ENCODE measurements at regions not wholly inside any gene's neighbourhood (a gene's known extent, or its start where the extent isn't known, plus 50 kb on each side); places are given as distances from the start of the nearest gene placed in this dataset.
"Not testable (repeated sequence)": the region's sequence is repeated elsewhere in the genome, so short reads cannot be mapped to it uniquely, and the experiment has no call there.

DNA sequence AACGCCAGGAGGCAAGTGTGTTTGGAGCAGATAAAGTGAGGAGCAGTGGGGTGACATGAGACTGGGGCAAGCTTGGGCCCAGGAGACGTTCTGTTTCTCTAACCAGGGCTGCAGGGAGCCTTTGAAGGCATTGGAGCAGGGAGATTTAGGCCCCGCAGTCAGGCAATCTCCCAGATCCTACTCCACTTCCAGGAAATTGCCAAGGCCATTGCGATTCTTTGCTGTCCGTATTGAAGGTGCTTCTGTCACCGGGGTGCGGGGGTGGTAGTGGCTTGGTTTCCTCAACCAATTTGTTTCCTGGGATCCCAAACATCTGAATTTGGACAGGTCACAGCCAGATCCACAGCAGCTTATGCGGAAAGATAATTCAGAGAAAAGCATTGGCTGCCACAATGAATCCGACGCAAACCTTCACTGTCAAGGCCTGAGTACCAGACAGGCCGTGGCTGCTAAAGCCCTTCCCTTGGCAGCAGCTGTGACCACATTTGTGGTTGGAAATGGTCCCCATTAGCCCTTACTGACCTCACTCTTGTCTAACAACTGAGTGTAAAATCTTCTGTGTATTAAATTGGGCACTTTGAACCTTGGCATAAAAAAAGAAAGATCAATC, 385.6 kb downstream of the PTPRU start:
- DNase-seq: no peak

DNA sequence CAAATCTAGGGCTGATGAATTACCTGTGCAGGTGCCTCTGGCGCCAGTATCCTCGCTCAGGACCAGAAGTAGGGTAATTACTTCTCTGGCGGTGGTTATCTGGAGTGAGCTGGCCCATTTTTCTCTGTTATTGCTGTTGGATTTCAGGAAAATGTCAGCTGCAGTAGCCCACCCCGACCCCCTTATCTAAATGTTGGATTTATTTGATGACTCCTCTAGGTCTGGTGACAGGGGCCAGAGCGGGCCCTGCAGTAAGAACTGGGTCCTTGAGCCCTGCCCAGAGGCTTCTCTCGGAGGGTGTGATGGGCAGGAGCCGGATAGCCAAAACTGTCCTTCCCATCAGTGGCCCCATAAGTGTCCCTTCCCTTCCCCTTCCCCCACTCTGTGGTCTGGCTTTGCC, 384.3 kb downstream of the PTPRU start:
- DNase-seq: no peak

DNA sequence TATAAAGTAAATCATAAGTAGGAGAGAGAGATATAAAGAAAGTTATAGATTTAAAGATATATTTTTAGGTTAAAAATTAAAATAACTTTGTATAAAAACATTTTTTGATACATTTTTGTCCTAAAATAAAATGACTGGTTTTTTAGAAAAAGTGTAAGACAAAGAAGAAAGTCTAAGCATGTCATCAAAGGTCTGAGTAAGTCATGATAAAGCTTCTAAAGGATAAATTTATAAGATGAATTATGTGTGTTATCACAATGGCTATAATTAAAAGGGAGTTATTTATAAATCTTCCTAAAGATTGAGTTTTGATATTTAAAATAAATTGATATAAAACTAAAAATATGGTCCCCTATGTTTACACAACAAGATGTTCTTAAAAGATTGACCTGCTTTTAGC, 370.9 kb downstream of the PTPRU start:
- no peak for DNase-seq

DNA sequence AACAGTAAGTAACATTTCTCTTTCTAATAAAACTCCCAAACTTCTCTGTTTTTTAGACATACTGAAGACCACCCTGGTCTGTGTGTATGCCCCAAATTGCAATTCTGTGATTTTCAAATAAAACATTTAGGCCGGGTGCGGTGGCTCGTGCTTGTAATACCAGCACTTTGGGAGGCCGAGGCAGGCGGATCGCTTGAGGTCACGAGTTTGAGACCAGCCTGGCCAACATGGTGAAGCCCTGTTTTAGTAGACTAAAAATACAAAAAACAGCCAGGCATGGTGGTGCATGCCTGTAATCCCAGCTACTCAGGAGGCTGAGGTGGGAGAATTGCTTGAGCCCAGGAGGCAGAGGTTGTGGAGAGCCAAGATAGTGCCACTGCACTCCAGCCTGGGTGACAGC, 368.5 kb downstream of the PTPRU start:
- DNase-seq: not testable (repeated sequence)

DNA sequence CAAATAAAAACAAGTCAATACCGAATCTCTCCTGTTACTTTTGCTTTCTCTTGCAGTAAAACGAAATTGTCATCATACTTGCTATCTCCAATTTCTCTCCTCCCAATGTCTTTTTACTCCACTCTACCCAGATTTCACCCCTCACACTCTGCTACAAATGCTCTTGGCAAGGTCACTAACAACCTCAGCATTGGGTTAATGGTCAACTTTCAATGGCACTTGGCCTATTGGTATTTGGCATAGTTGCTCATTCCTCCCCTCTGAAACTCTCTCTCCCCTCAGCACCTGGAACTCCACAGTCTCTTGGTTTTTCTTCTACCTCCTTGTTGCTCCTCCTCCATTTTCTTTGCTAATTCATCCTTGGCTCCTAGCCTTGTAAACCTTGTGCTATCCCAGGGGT, 367.3 kb downstream of the PTPRU start:
- no peak for DNase-seq

DNA sequence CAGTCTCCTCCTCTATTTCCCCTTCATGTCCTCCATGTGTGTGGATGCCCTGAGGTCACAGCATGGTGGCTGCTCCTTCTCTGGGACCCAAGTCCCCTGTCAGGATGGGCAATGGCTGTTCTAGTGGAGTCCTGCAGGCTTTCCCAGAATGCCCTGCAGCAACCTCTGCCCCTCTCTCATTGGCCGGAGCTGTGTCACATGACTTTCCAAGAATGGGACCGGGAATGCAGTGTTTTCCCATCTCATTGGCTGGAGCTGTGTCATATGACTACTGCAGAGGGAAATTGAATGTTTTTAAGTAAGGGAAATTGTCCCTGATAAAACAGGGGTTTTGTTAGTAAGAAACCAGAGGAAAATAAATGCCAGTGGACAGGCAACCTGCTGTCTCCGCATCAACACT, 365.9 kb downstream of the PTPRU start:
- no peak for DNase-seq

DNA sequence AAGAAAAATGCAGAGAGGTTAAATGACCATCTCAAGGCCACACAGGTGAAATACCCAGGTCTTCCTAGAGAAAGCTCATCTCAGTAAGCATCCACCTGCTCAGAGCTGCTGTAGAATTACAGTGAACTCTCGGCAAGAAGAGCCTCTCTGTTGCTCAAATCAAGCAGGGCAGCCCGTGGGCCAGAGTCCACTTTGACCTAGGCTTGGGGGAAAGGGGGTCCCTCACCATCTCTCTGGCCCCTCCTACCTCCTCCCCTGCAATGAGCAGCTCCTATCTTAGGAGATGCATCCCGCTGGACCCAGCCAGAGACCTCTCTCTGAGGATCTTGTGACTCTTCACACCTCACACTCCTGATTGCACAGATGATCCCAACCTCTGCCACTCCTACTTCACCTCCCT, 364.7 kb downstream of the PTPRU start:
- DNase-seq: no peak

DNA sequence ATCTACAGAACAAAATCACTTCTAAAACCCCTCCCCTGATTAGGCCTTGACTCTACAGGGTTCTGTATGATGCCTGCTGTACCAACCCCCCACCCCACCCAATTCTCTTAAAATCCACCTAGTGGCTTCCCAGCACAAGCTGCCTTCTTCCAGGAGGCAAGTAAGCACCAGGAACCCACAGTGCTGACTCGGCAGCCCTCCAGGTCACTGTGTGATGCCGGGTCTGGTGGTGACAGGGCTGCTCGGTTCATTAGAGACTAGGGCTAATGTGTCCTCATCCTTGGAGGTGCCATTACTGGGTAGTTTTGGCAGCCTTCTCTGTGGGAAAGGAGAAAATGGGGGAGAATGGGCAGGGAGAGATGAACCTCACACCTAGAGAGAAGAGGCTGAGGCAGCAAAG, 363.5 kb downstream of the PTPRU start:
- DNase-seq: no peak

DNA sequence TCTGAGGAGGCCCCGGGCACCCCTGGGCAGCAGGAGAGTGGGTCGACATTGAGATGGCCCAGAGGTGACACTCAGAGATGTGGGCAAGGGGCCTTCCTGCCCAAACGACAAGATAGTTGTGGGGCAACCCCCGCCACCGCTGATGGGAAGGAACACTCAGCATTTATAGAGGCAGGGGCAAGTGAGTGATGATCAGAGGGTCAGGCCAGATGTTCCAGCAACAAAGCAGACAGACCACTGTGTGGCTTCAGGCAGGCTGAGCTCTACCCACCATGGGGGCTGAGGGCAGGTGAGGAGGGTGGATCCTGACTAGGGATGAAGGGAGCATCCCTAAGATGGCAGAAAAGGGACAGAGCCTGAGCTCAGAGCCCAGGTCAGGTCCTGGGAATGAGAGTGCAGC, 362.7 kb downstream of the PTPRU start:
- DNase-seq: no peak

DNA sequence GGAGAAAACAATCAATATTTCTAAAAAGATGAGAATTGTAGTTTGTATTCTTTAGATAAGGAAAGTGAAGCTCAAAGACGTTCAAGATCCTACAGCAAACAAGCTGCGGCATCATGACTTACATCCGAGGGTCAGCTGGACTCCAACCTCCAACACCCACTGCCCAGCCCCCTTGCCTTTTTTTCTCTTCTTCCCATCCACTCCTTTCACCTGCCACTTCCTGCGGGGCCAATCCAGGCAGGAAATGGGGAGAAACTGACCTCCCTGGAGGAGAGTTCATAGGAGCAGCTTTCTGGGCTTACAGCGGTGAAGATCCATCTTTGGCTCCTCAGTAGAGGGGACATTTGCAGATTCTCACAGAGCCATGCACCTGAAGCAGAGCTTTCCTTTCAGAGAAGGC, 361.5 kb downstream of the PTPRU start:
- DNase-seq: no peak

DNA sequence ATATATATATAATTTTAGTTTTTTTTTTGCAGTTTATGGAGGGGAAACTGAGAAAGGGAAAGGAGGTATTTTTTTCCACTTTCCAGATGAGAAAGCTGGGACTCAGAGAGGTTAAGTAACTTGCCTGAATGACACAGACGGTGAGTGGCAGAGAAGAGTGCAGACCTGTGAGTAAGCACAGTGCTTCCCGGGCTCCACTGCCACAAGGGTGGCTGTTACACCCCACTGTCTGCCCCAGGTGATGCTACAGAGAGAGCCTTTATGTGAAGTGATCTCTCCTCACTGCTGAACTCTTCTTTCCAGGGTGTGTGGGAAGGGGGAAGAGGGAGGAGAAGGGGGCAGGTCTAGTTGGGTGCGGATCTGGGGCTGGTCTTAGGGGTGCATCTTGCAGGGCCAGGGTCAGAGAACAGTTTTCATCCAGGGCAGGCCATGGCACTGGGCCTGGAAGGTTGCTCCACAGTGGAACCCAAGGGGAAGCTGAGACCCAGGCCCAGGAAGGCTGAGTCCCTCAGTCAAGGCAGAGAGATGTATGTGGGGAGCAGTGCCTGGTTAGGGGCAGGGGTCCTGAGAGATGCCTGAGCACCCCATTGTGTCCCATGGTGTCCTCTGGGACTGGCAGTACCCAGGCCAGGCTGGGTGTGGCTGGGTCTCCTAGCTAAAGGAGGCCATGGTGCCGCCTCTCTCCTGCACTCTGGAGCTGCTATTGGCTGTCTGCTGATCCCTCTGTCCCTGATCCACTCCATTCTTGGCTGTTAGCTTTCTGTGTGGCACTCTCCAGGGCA, 357.5 kb downstream of the PTPRU start:
- DNase-seq: no peak

DNA sequence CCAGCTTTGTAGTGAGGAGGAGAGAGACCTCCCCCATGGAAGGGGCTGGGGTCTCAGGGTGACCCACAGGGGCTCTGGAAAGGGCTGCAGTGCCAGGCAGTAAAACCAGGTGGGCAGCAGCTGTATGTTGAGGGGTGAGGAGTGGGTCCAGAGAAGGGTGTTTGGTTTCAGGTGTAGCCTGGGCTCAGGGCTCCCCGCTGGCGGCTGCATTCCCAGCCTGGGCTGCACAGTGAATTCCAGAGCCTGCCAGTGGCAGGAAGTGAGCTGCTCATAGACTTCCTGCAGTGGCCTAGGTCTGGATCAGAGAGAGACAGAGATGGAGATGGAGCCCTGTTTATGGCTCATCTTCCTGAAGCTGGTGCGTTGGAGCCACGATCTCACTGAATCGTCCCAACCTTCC, 356.4 kb downstream of the PTPRU start:
- DNase-seq: no peak

DNA sequence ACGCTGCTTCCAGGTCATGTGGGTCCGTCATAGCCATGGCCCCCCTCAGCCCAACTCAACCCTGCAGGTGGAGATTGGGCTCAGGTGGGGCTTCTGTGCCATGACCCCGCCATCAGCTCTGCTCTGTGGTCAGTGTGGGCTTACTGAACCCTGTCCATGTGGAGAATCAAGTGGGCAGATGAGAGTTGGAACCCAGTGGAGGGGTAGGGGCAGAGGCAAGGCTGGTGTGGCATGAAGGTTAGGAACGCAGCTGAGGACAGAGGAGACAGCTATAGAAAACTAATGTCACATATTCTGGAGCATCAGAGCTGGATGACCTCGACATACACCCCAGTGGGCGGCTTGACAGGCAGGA, 355.9 kb downstream of the PTPRU start:
- no peak for DNase-seq

DNA sequence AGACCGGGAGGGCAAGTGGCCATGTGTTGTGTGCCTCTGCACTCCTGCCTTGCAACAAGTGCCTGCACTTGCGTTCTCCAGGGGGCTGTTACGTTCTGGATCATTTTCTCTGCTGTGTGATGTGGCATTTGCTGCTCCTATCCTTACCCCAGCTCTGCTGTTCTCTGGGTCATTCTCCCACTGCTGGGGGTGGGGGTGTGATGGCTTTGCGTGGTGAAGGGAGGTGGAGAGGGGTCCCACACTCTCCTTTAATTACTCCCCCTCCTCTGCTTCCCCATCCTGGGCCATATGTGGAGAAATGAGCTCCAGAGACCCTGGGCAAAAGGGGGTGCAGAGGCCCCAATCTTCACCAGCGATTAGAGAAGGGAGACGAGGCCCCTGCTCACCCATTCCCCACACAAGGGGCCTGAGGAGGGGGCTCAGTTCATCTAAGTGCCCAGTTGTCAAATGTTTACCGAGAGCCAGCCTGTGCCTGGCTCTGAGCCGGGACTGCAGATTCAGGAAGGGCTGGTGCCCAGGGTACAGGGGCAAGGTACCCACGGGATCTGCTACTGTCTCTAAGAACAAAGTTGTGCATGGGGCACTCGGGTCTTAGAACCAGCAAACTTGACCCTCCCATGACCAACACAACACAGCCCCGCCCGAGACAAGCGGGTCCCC, 355.4 kb downstream of the PTPRU start:
- no peak for DNase-seq

DNA sequence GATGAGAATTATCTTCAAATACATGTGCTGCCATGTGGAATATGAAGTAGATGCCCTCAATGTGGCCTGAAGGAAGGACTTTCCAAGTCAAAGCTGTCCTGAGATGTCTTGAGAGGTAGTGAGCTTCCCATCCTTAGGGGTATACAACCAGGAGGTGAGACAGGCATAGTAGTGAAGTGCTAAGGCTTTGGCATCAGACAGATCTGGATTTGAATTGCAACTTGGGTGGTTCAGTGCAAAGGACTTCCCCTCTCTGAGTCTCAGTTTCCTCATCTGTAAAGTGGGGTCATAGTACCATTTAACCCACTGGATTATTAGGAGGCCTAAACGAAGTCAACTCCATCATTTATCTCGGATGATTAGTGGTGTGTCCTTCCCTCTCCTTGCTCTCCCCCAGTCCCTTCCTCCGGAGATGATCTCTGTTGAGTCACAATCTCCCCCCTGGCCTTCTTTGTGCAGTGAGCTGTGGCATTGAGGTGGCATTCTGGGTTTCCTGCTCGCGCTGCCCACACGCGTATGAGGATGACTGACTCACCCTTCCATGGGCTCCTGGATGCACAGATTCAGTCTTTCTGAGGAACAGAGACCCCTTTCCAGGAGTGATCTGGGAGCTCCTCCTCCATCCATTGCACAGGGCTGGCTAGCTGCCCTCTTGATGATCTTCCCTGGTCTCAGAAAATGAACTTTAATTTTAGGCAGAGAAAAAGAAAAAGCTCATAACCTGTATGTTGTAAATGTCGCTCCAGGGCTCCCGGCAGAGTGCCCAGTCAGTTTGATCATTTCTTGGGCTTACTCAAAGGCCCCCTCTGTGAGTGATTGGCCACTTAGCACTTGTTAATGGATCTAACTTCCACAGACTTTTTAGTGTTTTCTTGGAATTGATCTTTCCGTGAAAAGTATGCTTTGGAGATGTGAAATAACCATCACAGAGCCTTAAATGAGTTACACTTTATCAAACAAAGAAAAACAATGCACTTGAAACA, 354.6 kb downstream of the PTPRU start:
- DNase-seq: no peak

DNA sequence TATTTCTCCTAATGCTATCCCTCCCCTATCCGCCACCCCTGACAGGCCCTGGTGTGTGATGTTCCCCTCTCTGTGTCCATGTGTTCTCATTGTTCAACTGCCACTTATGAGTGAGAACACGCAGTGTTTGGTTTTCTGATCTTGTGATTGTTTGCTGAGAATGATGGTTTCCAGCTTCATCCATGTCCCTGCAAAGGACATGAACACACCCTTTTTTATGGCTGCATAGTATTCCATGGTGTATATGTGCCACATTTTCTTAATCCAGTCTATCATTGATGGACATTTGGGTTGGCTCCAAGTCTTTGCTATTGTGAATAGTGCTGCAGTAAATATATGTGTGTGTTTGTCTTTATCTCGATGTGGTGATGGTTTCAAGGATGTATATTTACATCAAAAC, 353.4 kb downstream of the PTPRU start:
- not testable (repeated sequence) for DNase-seq

DNA sequence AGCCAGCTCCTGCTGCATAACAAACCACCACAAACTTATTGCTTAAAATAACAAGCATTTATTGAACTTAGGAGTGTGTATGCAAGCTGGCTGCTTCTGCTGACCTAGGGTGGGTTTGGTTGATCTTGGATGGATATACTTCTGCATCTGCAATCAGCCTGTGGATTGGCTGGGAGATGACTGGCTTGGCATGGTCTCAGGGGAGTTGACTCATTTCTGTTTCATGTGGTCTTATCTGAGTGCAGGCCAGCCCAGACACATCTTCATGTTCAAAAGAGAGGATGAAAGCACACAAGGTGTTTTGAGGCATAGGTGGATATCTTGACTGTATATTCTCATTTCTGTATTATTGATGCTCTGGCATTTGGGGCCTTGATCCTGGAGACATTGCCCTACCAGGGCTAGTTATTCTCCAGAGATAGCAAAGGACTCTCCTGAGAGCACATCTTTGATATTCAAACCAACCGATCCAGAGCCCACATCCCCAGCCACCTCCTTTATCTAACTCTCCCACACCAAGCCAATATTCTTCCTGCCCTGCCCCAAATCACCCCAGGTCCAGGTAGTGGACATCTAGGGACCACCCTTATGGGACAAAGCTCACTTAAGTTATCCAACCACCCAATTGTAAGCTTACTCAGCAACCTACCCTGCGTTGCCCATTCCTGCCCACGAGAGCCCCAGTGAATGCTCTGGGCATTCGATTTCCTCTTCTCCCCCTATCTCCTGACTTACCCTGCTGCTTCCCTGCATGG, 350.8 kb downstream of the PTPRU start:
- DNase-seq: no peak

DNA sequence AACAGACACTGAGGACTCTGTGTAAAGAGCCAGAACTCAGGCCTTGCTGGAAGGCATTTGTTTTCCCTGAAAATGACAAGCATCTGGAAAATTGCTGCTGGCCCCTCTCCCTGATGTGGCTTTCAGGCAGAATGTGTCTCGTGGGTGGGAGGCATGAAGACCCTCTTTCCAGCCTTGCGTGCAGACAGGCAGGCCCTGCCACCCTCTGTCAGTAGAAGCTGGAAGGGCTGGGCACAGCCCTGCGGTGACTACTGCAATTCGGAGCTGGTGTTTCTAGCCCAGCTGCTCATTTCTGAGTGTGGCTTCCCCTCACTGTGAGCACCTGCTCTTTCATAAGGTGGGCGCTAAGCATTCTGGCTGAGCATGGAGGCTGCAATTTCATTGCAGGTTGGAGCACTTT, 349.9 kb downstream of the PTPRU start:
- DNase-seq: no peak

DNA sequence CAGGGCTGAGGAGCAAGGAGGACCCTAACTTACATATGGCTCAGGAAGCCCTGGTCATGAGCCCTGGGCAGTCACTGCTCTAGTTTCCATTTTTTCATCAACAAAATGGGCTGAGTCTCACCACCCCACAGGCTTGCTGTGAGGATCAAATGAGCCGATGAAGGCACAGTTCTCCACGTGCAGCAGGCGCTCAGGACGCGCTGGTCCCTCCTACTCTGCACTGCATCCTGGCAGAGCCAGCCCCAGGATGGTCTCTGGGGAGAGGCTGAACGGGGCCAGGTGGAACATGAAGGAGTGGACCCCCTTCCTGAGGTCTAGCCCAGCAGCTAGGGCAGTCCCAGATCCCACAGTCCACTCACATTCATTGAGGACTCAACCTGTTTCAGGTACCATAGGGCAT, 349.3 kb downstream of the PTPRU start:
- DNase-seq: no peak

DNA sequence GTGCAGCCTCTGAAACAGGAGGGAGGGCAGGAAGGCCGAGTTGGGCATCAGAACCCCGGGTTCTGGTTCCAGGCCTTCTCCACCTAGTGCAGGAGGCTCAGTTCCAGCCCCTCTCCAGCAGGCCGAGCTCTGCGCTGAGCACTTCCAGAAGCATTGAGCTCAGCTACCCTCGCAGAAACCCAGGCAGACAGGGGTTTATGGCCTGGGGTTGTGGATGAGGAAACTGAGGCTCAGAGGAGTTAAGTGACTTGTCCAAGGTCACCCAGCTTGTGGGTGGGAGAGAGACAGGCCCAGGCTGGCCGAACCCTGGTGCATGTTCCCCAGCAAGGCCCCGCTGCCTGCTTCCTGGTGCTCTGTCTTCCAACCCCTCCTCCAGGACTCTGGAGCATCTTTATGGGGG, 348.9 kb downstream of the PTPRU start:
- no peak for DNase-seq

DNA sequence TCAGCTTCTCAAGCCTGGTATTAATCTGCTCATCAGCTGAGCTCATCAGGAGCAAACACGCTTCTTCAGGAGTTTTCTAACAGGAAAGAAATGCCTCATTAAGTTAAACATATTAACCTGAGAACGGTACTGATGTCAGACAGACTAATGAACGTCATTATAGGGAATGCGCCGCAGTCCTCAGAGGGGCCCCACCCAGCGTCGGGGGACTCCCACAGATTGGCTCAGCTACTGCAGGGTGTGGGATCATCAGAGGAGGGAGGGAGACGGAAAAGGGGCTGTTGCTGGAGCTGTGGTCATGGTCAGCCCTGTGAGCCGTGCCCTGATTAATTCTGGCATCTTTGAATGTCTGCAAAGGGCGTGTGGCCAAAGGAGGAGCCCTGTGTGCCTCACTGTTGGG, 348.5 kb downstream of the PTPRU start:
- no peak for DNase-seq

DNA sequence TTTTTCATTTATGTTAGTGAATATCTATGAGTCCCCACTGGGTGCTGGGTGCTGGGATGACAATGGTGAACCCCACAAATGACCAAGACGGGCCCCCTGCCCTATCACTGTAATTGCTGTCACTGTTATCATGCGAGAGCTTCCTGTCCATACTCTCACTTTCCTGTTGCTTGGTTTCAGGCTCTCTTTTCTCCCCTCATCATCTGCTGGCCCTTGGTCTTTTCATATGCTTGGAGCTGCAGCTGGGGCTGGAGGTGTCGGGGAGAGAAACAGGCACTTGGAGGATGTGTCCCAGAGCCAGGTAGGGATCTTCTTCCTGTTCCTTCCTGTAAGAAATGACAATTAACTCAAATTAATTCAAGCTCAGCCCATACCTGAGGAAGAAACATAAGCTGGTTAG, 348.0 kb downstream of the PTPRU start:
- no peak for DNase-seq

DNA sequence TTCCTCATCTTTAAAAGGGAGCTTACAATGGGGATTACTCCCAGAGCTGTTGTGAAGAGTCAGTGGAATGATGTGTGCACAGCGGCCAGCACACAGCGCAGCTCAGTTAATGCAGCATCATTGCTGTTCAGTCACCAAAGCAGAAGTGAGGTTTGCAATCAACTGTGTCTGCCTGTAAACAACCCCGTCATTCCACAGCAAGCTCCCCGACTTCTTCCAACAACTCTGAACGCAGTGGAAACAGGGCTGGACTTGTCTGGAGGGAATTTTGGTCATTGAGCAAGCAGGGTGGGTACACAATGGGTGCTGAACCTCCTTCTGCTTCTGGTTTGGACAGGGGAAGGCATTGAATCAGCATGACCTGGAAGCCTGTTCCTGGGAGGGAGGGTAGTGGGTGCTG, 347.4 kb downstream of the PTPRU start:
- DNase-seq: no peak
